GM19468 (cell line): ENCODE measurements at regions not wholly inside any gene's neighbourhood (a gene's known extent, or its start where the extent isn't known, plus 50 kb on each side); places are given as distances from the start of the nearest gene placed in this dataset.

ENCODE experiments used
- ATAC-seq: cut with Tn5 transposase; IDR thresholded peaks from one replicate; pipeline ENCODE4 v1.9.1; 2021; ENCODE audit warnings: mild to moderate bottlenecking, moderate library complexity, moderate number of reproducible peaks; ENCODE audit not compliant: unreplicated experiment; ENCODE audit errors: extremely low read depth

- ATAC-seq, result no peak
Observed at GRCh38 chr13:74696148-74696922, 562.1 kb upstream of the KLF12 start.

GRCh38 chr13:74695021-74695800, 561.0 kb upstream of the KLF12 start:
- ATAC-seq, result no peak

GRCh38 chr13:74687442-74688182, 553.4 kb upstream of the KLF12 start:
- no peak for ATAC-seq

GRCh38 chr13:74683411-74683810, 549.2 kb upstream of the KLF12 start:
- ATAC-seq, result no peak

- no peak for ATAC-seq
Observed at GRCh38 chr13:74682746-74683145, 548.5 kb upstream of the KLF12 start.

GRCh38 chr13:74681891-74682290, 547.7 kb upstream of the KLF12 start:
- no peak for ATAC-seq

- peak; percentile 33 for ATAC-seq
Observed at GRCh38 chr13:74678308-74678965, 544.2 kb upstream of the KLF12 start.

- no peak for ATAC-seq
Observed at GRCh38 chr13:74675972-74676371, 541.8 kb upstream of the KLF12 start.

GRCh38 chr13:74675182-74675581, 541.0 kb upstream of the KLF12 start:
- no peak for ATAC-seq

- no peak for ATAC-seq
Observed at GRCh38 chr13:74674720-74675119, 540.5 kb upstream of the KLF12 start.

GRCh38 chr13:74669149-74669548, 534.9 kb upstream of the KLF12 start:
- ATAC-seq, result no peak

GRCh38 chr13:74667656-74668203, 533.5 kb upstream of the KLF12 start:
- ATAC-seq, result no peak

- ATAC-seq, result no peak
Observed at GRCh38 chr13:74662905-74663304, 528.7 kb upstream of the KLF12 start.

GRCh38 chr13:74661851-74662250, 527.6 kb upstream of the KLF12 start:
- ATAC-seq, result no peak

- ATAC-seq, result no peak
Observed at GRCh38 chr13:74657765-74658164, 523.6 kb upstream of the KLF12 start.

- no peak for ATAC-seq
Observed at GRCh38 chr13:74651121-74651520, 516.9 kb upstream of the KLF12 start.

GRCh38 chr13:74647991-74648390, 513.8 kb upstream of the KLF12 start:
- ATAC-seq, result no peak

GRCh38 chr13:74647211-74647610, 513.0 kb upstream of the KLF12 start:
- ATAC-seq, result no peak

GRCh38 chr13:74646091-74646490, 511.9 kb upstream of the KLF12 start:
- no peak for ATAC-seq

- no peak for ATAC-seq
Observed at GRCh38 chr13:74645586-74645985, 511.4 kb upstream of the KLF12 start.
